Transverse colon (tissue), 4 donors: ENCODE measurements at regions not wholly inside any gene's neighbourhood (a gene's known extent, or its start where the extent isn't known, plus 50 kb on each side); places are given as distances from the start of the nearest gene placed in this dataset.

Experiments
- DNase-seq: peaks from one replicate; pipeline ENCODE4 v3.0.0-alpha.2; 2019
- H3K27ac ChIP-seq, 4 donors: fragments of 200-600 bp; sonication (generic); 2 replicates each; pipeline ENCODE4 v1.5.1; 2016 to 2018; ENCODE audit warnings: inconsistent platforms in 4 of 4
- H3K27me3 ChIP-seq: fragments of 200-600 bp; sonication (generic); 2 replicates; pipeline ENCODE4 v1.5.1; 2017; ENCODE audit warnings: inconsistent platforms
- H3K36me3 ChIP-seq, 4 donors: fragments of 200-600 bp; sonication (generic); 2 replicates each; pipeline ENCODE4 v1.5.1; 2017 to 2019; ENCODE audit warnings: inconsistent platforms in 4 of 4
- H3K4me1 ChIP-seq, 4 donors: fragments of 200-600 bp; sonication (generic); 2 replicates each; pipeline ENCODE4 v1.5.1; 2017 to 2020; ENCODE audit warnings: inconsistent platforms in 4 of 4
- H3K4me3 ChIP-seq, 4 donors: fragments of 200-600 bp; sonication (generic); 1 replicate in 1 of 4; 2 replicates in 3 of 4; pipeline versions ENCODE4 v1.5.1 to v1.6.1; 2017 to 2019; ENCODE audit warnings: inconsistent platforms in 4 of 4
- H3K9me3 ChIP-seq, 2 donors: fragments of 200-600 bp; sonication (generic); 2 replicates each; pipeline ENCODE4 v1.5.1; 2017 to 2019; ENCODE audit warnings: inconsistent platforms in 2 of 2
- EP300 ChIP-seq: sonication (generic); formaldehyde crosslinking; IDR thresholded peaks from one replicate; pipeline ENCODE4 v1.6.1; 2017; ENCODE audit warnings: antibody characterized with exemption, low read depth
- POLR2A ChIP-seq: fragments of 450-650 bp; IDR thresholded peaks from one replicate; pipeline ENCODE4 v1.6.1; 2016; ENCODE audit warnings: antibody characterized with exemption, mild to moderate bottlenecking, moderate library complexity
- POLR2AphosphoS5 ChIP-seq, 3 donors: sonication (generic); formaldehyde crosslinking; IDR thresholded peaks; one replicate each; pipeline ENCODE4 v1.6.1; 2016; ENCODE audit warnings: antibody characterized with exemption in 3 of 3
- WGBS, 2 donors: methylation state at CpG; one replicate each; pipeline ENCODE4 v1.1.5; 2018; ENCODE audit warnings: low coverage in 1 of 2; 5-methylcytosine and 5-hydroxymethylcytosine counted together
- in situ Hi-C, 4 donors: fragments of 200-750 bp; cut with MboI; loops; one replicate each; pipeline versions ENCODE4 v1.15.0 to v1.15.1; 2017; ENCODE audit warnings: low sequenced_read_pairs in 3 of 4, low pct_ligation_motif_present in 1 of 4, low pct_unique_long_range_greater_than_20kb in 1 of 4
- intact Hi-C: fragments of 100-400 bp; cut with DNase I; formaldehyde crosslinking; loops from one replicate; pipeline ENCODE4 v1.15.1; 2023; ENCODE audit warnings: low total_unique reads
- TF ChIP-seq, protein P1 (sequence below), 5 experiments: fragments of 200-600 bp in 3 of 5; fragments of 450-650 bp in 2 of 5; sonication (generic) in 3 of 5; IDR thresholded peaks; 1 replicate in 2 of 5; 2 replicates in 3 of 5; pipeline ENCODE4 v1.5.1; 2016 to 2017; ENCODE audit warnings: antibody characterized with exemption in 5 of 5, inconsistent platforms in 3 of 5, mild to moderate bottlenecking in 2 of 5, moderate library complexity in 1 of 5

DNA sequence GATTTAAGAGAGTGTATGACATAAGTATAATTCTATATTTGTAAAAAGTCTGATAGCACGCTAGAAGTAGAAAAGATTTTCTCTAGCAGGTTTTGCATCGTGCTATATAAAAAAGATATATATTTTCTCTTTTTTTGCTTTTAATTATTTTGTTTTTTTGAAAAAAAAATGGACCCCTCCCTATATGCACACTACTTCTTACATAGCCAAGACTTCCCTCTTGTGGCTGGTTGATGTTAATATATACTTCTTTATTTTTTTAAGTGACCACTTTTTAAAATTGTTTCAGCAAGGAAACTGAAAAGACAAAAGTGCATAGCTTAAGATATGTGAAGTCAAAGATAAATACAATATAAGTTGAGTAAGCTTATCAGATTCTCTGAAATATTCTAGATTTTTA, 1202.8 kb downstream of the DIAPH3 start:
- no peaks in the 10 kb centered on the region for H3K9me3 ChIP-seq
- intact Hi-C loops: no loop called here
- H3K27me3 ChIP-seq: no peaks in the 10 kb centered on the region
- DNase-seq: no peak
- TF ChIP-seq POLR2A: no peak
- no peak for TF ChIP-seq EP300
- TF ChIP-seq, protein P1, sequence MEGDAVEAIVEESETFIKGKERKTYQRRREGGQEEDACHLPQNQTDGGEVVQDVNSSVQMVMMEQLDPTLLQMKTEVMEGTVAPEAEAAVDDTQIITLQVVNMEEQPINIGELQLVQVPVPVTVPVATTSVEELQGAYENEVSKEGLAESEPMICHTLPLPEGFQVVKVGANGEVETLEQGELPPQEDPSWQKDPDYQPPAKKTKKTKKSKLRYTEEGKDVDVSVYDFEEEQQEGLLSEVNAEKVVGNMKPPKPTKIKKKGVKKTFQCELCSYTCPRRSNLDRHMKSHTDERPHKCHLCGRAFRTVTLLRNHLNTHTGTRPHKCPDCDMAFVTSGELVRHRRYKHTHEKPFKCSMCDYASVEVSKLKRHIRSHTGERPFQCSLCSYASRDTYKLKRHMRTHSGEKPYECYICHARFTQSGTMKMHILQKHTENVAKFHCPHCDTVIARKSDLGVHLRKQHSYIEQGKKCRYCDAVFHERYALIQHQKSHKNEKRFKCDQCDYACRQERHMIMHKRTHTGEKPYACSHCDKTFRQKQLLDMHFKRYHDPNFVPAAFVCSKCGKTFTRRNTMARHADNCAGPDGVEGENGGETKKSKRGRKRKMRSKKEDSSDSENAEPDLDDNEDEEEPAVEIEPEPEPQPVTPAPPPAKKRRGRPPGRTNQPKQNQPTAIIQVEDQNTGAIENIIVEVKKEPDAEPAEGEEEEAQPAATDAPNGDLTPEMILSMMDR (IDR thresholded peaks at IDR 0.05): no peak
- TF ChIP-seq POLR2AphosphoS5 (IDR thresholded peaks at IDR 0.05): no peak
- no peak overlapping the region for H3K27ac ChIP-seq
- 75% methylated on average over 2 of the region's 2 CpGs for WGBS, 2 donors
- H3K4me3 ChIP-seq: no peak overlapping the region
- in situ Hi-C loops: no loop called here
- no peaks in the 10 kb centered on the region for H3K36me3 ChIP-seq
- no peaks in the 10 kb centered on the region for H3K4me1 ChIP-seq

DNA sequence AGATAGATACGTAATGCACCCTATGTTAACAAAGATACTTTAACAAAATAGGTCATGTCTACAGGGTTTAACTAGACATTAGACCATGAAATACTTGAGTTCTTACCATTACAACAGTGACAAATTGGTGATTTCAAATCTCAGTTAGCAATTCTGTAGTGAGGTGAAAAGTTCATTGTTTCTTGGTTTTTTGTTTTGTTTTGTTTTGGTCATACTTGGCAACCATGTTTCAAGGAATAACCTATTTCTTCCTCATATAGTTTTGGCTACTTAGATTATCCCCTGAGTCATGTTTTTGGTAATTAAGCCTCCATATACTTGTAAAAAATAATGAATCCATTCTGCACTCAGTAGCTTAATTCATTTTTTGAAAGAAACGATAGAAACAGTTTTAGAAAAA, 1200.4 kb downstream of the DIAPH3 start:
- no peak for DNase-seq
- H3K36me3 ChIP-seq: no peaks in the 10 kb centered on the region
- no peaks in the 10 kb centered on the region for H3K9me3 ChIP-seq
- no peak overlapping the region for H3K27ac ChIP-seq
- no peak overlapping the region for H3K4me3 ChIP-seq
- H3K4me1 ChIP-seq: no peaks in the 10 kb centered on the region
- 78 to 89% methylated on average over 2 of the region's 2 CpGs for WGBS, 2 donors
- intact Hi-C loops: no loop called here
- TF ChIP-seq EP300: no peak
- no peak for TF ChIP-seq POLR2AphosphoS5 (IDR thresholded peaks at IDR 0.05)
- no peak for TF ChIP-seq POLR2A
- TF ChIP-seq, protein P1 (IDR thresholded peaks at IDR 0.05): no peak
- no peaks in the 10 kb centered on the region for H3K27me3 ChIP-seq
- in situ Hi-C loops: no loop called here

DNA sequence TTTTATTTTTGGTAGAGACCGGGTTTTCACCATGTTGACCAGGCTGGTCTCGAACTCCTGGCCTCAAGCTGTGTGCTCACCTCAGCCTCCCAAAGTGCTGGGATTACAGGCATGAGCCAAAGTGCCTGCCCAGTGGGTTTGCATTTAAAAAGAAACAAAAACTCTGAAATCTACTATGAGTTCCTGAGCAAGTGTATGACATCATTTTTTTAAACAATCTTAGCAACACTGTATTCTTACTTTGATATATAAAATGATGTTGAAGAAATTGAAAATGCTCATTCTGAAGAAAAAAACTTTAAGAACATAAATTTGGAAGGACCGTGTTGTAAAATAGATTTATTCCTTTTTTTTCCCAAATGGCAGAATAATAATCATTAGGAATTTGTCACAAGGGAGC, 1199.7 kb downstream of the DIAPH3 start:
- no peak for DNase-seq
- Histone ChIP-seq H3K4me3 (no peak overlapping the region), H3K4me1 (no peaks in the 10 kb centered on the region), H3K36me3 (no peaks in the 10 kb centered on the region), H3K9me3 (no peaks in the 10 kb centered on the region), H3K27me3 (no peaks in the 10 kb centered on the region), H3K27ac (no peak overlapping the region)
- intact Hi-C loops: no loop called here
- in situ Hi-C loops: no loop called here
- WGBS, 2 donors: 70 to 78% methylated on average over 3 of the region's 3 CpGs
- TF ChIP-seq EP300: no peak
- TF ChIP-seq POLR2AphosphoS5 (IDR thresholded peaks at IDR 0.05): no peak
- TF ChIP-seq, protein P1 (IDR thresholded peaks at IDR 0.05): no peak
- no peak for TF ChIP-seq POLR2A

DNA sequence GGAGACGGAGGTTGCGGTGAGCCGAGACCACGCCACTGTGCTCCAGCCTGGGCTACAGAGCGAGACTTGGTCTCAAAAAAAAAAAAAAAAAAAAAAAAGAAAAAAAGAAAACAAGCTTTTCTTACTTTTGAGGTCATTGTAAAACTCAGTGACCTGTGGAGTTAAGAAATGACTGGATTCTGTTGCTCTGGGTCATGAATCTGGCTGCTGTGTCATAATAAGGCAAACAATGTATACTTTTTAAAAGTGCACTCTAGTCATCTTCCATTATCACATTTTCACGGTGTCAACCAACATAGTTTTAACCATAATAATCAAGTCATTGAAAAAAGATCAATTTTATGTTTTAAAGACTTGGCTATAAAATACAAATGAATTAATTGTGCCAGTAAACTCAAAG, 1186.6 kb downstream of the DIAPH3 start:
- peaks cover 0 to 2% of the 10 kb centered on the region in 2 donors for H3K9me3 ChIP-seq
- no peak for TF ChIP-seq POLR2AphosphoS5 (IDR thresholded peaks at IDR 0.05)
- no peak for TF ChIP-seq EP300
- TF ChIP-seq POLR2A: no peak
- TF ChIP-seq, protein P1 (IDR thresholded peaks at IDR 0.05): no peak
- H3K36me3 ChIP-seq: no peaks in the 10 kb centered on the region
- H3K4me3 ChIP-seq: no peak overlapping the region
- H3K4me1 ChIP-seq: no peaks in the 10 kb centered on the region
- no peak overlapping the region for H3K27ac ChIP-seq
- DNase-seq: no peak
- intact Hi-C loops (no loop called here), in situ Hi-C loops (no loop called here)
- no peaks in the 10 kb centered on the region for H3K27me3 ChIP-seq
- WGBS, 2 donors: 85 to 89% methylated on average over 6 of the region's 6 CpGs
